Kidney glomerular epithelial cell (primary cell): ENCODE measurements at regions not wholly inside any gene's neighbourhood (a gene's known extent, or its start where the extent isn't known, plus 50 kb on each side); places are given as distances from the start of the nearest gene placed in this dataset.

Experiments
- DNase-seq: peaks from one replicate; lab custom pipeline; 2025; lab: John Stamatoyannopoulos, UW

- peak; percentile 45 for DNase-seq
Observed at GRCh38 chr5:160175438-160176218, 53.7 kb upstream of the FABP6 start.

DNA sequence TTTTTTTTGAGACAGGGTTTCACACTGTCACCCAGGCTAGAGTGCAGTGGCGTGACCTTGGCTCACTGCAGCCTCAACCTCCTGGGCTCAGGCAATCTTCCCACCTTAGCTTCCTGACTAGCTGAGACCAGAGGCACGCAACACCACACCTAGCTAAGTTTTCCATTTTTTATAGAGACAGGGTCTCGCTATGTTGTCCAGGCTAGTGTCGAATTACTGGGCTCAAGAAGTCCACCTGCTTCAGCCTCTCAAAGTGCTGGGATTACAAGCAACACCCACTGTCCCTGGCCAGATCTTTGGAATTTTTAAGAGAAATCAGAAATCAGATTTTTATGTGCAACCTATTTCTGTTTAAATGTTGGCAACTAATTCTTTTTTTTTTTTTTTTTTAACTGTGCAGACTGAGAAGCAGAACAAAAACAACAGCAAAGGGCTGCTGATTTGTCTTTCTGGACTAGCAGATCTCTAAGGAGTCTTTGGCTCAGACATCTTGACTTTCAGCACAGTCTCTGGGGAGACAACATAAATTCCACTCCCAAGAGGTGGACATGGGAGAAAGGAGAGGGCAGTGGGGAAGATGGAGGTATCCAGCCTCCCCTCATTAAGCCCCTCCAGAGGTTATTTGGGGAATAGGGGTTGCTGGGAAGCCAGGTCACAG lies 54.4 kb upstream of the FABP6 start:
- no peak for DNase-seq

- no peak for DNase-seq
Observed at GRCh38 chr5:160174290-160174689, 55.0 kb upstream of the FABP6 start.

DNA sequence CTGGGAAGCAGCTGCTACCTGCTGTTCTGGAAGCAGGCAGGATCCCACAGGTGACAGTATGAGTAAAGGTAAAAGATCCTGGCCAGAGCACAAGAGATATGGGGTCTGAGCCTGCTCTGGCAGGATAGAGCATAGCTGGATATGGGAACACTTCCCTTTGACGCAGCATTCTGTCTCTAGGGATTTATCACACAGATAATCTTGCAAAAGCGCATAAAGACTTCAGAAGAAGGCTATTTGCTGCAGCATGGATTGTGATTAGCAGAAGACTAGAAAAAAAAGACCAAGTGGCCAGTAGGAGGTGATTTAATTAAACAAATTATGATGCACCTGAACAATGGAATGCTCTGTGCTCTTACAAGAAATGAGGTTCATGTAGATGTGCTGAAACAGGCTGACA lies 52.4 kb upstream of the PWWP2A start:
- DNase-seq: no peak

- DNase-seq: no peak
Observed at GRCh38 chr5:160169326-160169725, 50.1 kb upstream of the PWWP2A start.
